DND-41 (cell line): ENCODE measurements at regions not wholly inside any gene's neighbourhood (a gene's known extent, or its start where the extent isn't known, plus 50 kb on each side); places are given as distances from the start of the nearest gene placed in this dataset.

Source experiments
- ATAC-seq: fragments of 200-7000 bp; cut with Tn5 transposase; 3 replicates; pipeline ENCODE4 v1.9.1; 2021; ENCODE audit warnings: low read depth; ENCODE audit not compliant: insufficient read depth
- DNase-seq: peaks from one replicate; pipeline ENCODE4 v3.0.0-alpha.2; 2020
- H2AFZ ChIP-seq: 2 replicates; pipeline ENCODE4 v1.6.0; 2012; ENCODE audit warnings: low read depth, low read length
- H3K27ac ChIP-seq: 2 replicates; pipeline ENCODE4 v1.5.1; 2012; ENCODE audit warnings: low read length, inconsistent platforms
- H3K27me3 ChIP-seq: fragments of 200-600 bp; sonication (generic); 2 replicates; pipeline ENCODE4 v1.6.0; 2012; ENCODE audit warnings: low read length, mild to moderate bottlenecking, inconsistent platforms; ENCODE audit not compliant: insufficient read depth, poor library complexity
- H3K36me3 ChIP-seq: 2 replicates; pipeline ENCODE4 v1.5.1; 2012; ENCODE audit warnings: low read length, inconsistent platforms; ENCODE audit not compliant: insufficient read depth
- H3K4me1 ChIP-seq: 2 replicates; pipeline ENCODE4 v1.5.1; 2012; ENCODE audit warnings: mild to moderate bottlenecking, low read length; ENCODE audit not compliant: insufficient read depth
- H3K4me2 ChIP-seq: 2 replicates; pipeline ENCODE4 v1.6.0; 2012; ENCODE audit warnings: mild to moderate bottlenecking, moderate library complexity, low read length, inconsistent platforms; ENCODE audit not compliant: insufficient read depth
- H3K4me3 ChIP-seq, 2 experiments: fragments of 200-600 bp in 1 of 2; shearing (Covaris generic) in 1 of 2; 2 replicates each; pipeline ENCODE4 v1.5.1; 2012 to 2016; ENCODE audit warnings: inconsistent platforms in 2 of 2, low read length in 2 of 2, mild to moderate bottlenecking in 2 of 2, low read depth in 1 of 2, moderate library complexity in 1 of 2
- H3K79me2 ChIP-seq: 2 replicates; pipeline ENCODE4 v1.6.0; 2012; ENCODE audit warnings: low read length, inconsistent platforms; ENCODE audit not compliant: insufficient read depth
- H3K9ac ChIP-seq: 2 replicates; pipeline ENCODE4 v1.6.0; 2012; ENCODE audit warnings: low read depth, mild to moderate bottlenecking, inconsistent platforms, low read length, moderate library complexity
- H3K9me3 ChIP-seq: 2 replicates; pipeline ENCODE4 v1.5.1; 2012; ENCODE audit warnings: low read length, moderate library complexity, mild to moderate bottlenecking, inconsistent platforms; ENCODE audit not compliant: insufficient read depth, severe bottlenecking
- H4K20me1 ChIP-seq: 2 replicates; pipeline ENCODE4 v1.6.0; 2012; ENCODE audit warnings: low read length; ENCODE audit not compliant: insufficient read depth
- EZH2 ChIP-seq: IDR thresholded peaks from 3 replicates; pipeline ENCODE4 v1.6.1; 2012; ENCODE audit warnings: borderline replicate concordance, low read depth, mild to moderate bottlenecking, moderate library complexity, low read length, inconsistent platforms; ENCODE audit not compliant: severe bottlenecking
- TF ChIP-seq, protein P1 (sequence below): IDR thresholded peaks from 2 replicates; pipeline ENCODE4 v1.5.1; 2012; ENCODE audit warnings: borderline replicate concordance, low read length, moderate library complexity, mild to moderate bottlenecking; ENCODE audit not compliant: poor library complexity, severe bottlenecking; ENCODE audit errors: extremely low read depth

DNA sequence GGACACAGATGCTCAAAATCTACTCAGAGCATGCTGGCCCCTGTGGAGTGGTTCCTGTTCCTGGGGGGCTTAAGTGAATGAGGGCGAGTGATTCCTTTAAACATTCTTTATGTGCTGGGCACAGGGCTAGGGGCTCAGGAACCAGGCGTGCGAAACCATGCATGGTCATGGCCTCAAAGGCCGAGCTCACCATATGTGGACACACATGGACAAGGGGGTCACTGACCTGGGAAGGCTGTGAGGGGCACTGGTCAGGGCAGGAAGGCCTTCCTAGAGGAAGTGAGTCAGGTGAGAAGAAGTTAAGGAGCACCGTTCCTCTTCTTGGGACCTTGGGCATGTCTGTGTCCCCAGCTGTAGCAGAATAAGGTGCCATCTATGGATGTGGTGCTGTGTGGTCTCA lies 74.6 kb upstream of the BHLHE23 start:
- peaks cover 21% of the 10 kb centered on the region for H3K9me3 ChIP-seq
- no peak overlapping the region for H3K4me3 ChIP-seq
- no peaks in the 10 kb centered on the region for H3K79me2 ChIP-seq
- DNase-seq = no peak
- no peaks in the 10 kb centered on the region for H3K4me1 ChIP-seq
- no peak overlapping the region for H3K27ac ChIP-seq
- TF ChIP-seq, protein P1, sequence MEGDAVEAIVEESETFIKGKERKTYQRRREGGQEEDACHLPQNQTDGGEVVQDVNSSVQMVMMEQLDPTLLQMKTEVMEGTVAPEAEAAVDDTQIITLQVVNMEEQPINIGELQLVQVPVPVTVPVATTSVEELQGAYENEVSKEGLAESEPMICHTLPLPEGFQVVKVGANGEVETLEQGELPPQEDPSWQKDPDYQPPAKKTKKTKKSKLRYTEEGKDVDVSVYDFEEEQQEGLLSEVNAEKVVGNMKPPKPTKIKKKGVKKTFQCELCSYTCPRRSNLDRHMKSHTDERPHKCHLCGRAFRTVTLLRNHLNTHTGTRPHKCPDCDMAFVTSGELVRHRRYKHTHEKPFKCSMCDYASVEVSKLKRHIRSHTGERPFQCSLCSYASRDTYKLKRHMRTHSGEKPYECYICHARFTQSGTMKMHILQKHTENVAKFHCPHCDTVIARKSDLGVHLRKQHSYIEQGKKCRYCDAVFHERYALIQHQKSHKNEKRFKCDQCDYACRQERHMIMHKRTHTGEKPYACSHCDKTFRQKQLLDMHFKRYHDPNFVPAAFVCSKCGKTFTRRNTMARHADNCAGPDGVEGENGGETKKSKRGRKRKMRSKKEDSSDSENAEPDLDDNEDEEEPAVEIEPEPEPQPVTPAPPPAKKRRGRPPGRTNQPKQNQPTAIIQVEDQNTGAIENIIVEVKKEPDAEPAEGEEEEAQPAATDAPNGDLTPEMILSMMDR = no peak
- TF ChIP-seq EZH2 = no peak
- H3K4me2 ChIP-seq = no peak overlapping the region
- peaks cover 49% of the 10 kb centered on the region for H4K20me1 ChIP-seq
- no peak overlapping the region for H2AFZ ChIP-seq
- H3K36me3 ChIP-seq = no peaks in the 10 kb centered on the region
- no peak overlapping the region for H3K9ac ChIP-seq
- ATAC-seq = no peak
- H3K27me3 ChIP-seq = no peaks in the 10 kb centered on the region

DNA sequence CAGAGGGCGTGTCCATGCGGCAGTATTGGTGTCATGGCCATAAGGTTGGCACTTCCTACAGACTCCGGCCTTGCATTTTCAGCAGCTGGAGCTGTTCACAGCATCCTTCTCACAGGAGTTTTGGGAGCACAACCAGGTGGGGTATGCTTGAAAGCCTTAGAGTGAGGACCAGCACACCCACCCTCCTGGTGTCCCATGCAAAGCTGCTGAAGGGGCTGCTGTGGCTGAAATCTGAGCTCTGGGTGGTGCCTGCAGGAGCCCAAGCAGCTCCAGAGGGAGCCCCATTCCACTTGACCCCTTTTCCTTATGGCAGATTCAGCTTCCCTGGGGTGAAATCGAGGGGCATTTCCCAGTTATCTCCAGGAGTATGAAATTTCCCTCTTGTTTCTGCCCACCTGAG lies 74.0 kb upstream of the BHLHE23 start:
- H2AFZ ChIP-seq = no peak overlapping the region
- ATAC-seq (no peak), DNase-seq (no peak)
- no peak overlapping the region for H3K4me3 ChIP-seq
- H3K9me3 ChIP-seq = peaks cover 25% of the 10 kb centered on the region
- no peak overlapping the region for H3K4me2 ChIP-seq
- TF ChIP-seq, protein P1 = no peak
- TF ChIP-seq EZH2 = no peak
- H4K20me1 ChIP-seq = peaks cover 49% of the 10 kb centered on the region
- H3K27ac ChIP-seq = no peak overlapping the region
- no peaks in the 10 kb centered on the region for H3K27me3 ChIP-seq
- no peaks in the 10 kb centered on the region for H3K4me1 ChIP-seq
- no peaks in the 10 kb centered on the region for H3K36me3 ChIP-seq
- no peak overlapping the region for H3K9ac ChIP-seq
- no peaks in the 10 kb centered on the region for H3K79me2 ChIP-seq

DNA sequence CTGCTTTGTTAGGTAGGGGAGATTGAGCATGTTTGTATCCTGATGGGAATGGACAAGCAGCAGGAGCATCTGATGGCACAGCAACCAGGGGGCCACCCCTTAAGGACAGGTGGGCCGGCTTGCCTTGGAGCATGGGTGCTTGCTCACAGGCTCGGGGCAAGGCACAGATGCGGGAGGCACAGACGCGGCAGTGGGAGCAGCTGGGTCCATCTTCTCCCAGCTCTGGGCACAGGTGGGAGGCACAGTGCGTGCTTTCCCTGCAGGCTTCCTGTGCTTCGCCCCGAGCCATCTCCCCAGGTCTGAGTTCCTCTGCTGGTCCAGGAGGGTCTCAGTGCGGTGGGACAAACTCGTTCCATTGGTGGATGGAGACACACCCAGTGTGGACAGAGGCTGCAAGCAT lies 73.6 kb upstream of the BHLHE23 start:
- no peaks in the 10 kb centered on the region for H3K4me1 ChIP-seq
- no peak overlapping the region for H3K4me2 ChIP-seq
- H3K9me3 ChIP-seq = peaks cover 25% of the 10 kb centered on the region
- no peak overlapping the region for H3K9ac ChIP-seq
- TF ChIP-seq, protein P1 = no peak
- TF ChIP-seq EZH2 = no peak
- ATAC-seq (no peak), DNase-seq (no peak)
- H3K79me2 ChIP-seq = no peaks in the 10 kb centered on the region
- no peaks in the 10 kb centered on the region for H3K36me3 ChIP-seq
- H3K27me3 ChIP-seq = no peaks in the 10 kb centered on the region
- H3K27ac ChIP-seq = no peak overlapping the region
- H3K4me3 ChIP-seq = no peak overlapping the region
- H4K20me1 ChIP-seq = peaks cover 46% of the 10 kb centered on the region
- H2AFZ ChIP-seq = no peak overlapping the region

DNA sequence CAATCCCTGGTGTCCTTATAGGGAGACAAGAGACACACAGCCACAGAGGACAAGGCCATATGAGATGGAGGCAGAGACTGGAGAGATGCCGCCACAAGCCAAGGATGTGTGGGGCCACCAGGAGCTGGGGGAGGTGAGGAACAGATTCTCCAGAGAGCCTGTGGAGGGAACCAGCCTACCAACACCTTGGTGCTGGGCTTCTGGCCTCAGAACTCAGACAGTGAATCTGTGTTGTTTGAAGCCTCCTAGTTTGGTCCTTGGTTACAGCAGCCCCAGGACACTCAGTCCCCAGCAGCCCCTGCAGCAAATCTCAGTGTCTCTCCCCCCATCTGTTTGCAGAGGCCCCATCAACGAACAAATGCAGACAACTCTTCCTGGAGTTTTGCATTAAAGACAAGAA lies 73.2 kb upstream of the BHLHE23 start:
- DNase-seq (no peak), ATAC-seq (no peak)
- Histone ChIP-seq H3K9ac (no peak overlapping the region), H3K9me3 (peaks cover 25% of the 10 kb centered on the region), H3K27me3 (no peaks in the 10 kb centered on the region), H3K36me3 (no peaks in the 10 kb centered on the region), H3K27ac (no peak overlapping the region), H3K4me2 (no peak overlapping the region), H4K20me1 (peaks cover 42% of the 10 kb centered on the region), H3K4me1 (no peaks in the 10 kb centered on the region), H3K79me2 (no peaks in the 10 kb centered on the region), H3K4me3 (no peak overlapping the region), H2AFZ (no peak overlapping the region)
- TF ChIP-seq EZH2 = no peak
- TF ChIP-seq, protein P1 = no peak
